ENCODE measurements at regions not wholly inside any gene's neighbourhood (a gene's known extent, or its start where the extent isn't known, plus 50 kb on each side); places are given as distances from the start of the nearest gene placed in this dataset.
"Not testable (repeated sequence)": the region's sequence is repeated elsewhere in the genome, so short reads cannot be mapped to it uniquely, and the experiment has no call there.

DNA sequence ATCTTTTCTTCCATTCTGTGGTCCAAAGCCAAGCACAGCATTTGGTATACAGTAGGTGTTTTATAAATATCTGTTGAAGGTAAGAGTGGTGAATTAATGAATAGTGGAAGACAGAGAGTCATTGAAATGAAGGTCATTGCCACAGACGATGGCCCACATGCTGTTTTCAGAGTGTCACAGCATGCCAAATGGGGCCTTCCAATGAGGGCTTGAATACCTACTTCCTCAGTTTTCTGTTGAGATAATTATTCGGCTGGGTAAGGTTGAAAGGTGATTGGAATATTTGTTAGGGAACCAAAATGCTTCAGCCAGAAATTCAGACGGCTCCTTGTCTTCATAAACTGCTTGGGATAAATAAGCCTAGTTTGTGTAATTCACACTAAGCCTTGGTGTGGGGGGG, 205.3 kb upstream of the TBL1XR1 start:
- DNase-seq (ENCODE audit: low read depth): no peak
- no peak overlapping the region for H3K4me3 ChIP-seq (ENCODE audit: low read length)
- TF ChIP-seq, protein P1, sequence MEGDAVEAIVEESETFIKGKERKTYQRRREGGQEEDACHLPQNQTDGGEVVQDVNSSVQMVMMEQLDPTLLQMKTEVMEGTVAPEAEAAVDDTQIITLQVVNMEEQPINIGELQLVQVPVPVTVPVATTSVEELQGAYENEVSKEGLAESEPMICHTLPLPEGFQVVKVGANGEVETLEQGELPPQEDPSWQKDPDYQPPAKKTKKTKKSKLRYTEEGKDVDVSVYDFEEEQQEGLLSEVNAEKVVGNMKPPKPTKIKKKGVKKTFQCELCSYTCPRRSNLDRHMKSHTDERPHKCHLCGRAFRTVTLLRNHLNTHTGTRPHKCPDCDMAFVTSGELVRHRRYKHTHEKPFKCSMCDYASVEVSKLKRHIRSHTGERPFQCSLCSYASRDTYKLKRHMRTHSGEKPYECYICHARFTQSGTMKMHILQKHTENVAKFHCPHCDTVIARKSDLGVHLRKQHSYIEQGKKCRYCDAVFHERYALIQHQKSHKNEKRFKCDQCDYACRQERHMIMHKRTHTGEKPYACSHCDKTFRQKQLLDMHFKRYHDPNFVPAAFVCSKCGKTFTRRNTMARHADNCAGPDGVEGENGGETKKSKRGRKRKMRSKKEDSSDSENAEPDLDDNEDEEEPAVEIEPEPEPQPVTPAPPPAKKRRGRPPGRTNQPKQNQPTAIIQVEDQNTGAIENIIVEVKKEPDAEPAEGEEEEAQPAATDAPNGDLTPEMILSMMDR (conservative IDR thresholded peaks at IDR 0.05; ENCODE audit: low read depth, low read length): no peak

DNA sequence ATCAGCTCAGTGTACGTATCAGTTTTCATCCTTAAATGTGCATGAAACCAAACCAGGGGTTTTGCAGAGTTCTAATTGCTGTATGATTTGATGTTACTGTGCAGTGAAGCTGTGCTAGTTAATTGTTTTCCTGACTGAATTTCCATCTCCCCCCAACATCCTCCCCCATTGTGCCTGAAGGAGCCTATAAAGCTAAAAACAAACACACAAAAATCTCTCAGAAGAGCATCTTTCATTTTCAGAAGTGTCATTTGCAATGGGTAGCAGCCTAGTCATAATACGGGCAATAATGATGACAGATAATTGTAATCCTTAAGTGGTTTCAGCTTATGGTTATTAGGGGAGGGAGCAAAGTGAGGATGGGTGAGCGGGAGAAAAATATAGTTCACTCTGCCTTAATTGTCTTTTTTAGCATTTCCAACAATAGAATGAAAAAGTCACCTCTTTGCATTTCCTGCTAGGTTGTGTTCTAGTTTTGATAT, 207.9 kb upstream of the TBL1XR1 start:
- no peak overlapping the region for H3K4me3 ChIP-seq (ENCODE audit: low read length)
- no peak for DNase-seq (ENCODE audit: low read depth)
- TF ChIP-seq, protein P1 (conservative IDR thresholded peaks at IDR 0.05; ENCODE audit: low read depth, low read length): no peak

DNA sequence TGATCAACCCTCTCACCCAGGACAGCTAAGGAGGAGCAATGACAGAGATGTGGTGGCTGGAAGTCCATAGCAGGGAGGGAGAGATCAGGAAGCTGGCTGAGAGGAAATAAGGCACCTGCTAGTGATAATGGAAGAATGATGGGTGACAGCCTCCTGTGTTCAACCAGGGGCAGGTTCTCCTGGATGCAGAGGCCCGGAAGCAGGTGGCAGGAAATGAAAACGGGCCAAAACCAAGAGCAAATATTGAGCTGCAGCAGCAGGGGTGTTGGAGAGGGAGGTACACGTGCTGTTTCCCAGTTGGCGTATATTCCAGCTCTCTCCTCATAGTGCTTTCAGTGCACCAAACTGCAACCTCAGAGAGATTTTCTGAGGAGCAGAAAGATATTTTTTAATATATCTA, 213.4 kb upstream of the TBL1XR1 start:
- DNase-seq (ENCODE audit: low read depth): no peak
- no peak overlapping the region for H3K4me3 ChIP-seq (ENCODE audit: low read length)
- TF ChIP-seq, protein P1 (conservative IDR thresholded peaks at IDR 0.05; ENCODE audit: low read depth, low read length): no peak

DNA sequence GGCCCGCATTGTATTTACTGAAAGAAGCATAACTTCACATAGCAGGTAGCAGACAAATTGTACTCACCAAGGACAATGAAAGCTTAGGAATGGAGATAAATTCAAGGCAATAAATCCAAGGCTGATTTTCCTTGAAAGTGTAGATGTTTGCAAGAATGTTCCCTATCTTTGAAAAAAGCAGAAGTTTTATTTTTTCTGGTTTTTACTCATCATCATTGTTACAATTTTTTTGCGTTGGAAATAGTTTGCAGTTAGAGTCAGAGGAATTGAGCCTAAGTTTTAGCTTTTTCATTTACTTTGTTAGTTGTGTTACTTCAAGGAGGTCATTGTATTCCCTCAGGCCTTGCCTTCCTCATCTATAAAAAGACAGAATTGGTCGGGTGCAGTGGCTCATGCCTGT, 213.9 kb upstream of the TBL1XR1 start:
- no peak overlapping the region for H3K4me3 ChIP-seq (ENCODE audit: low read length)
- TF ChIP-seq, protein P1 (conservative IDR thresholded peaks at IDR 0.05; ENCODE audit: low read depth, low read length): no peak
- no peak for DNase-seq (ENCODE audit: low read depth)

DNA sequence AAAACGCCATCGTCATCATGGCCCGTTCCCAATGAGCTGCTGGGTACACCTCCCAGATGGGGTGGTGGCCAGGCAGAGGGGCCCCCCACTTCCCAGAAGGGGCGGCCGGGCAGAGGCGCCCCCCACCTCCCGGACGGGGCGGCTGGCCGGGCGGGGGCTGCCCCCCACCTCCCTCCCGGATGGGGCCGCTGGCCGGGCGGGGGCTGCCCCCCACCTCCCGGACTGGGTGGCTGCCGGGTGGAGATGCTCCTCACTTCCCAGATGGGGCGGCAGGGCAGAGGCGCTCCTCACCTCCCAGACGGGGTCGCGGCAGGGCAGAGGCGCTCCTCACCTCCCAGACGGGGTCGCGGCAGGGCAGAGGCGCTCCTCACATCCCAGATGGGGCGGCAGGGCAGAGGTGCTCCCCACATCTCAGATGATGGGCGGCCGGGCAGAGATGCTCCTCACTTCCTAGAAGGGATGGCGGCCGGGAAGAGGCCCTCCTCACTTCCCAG, 215.4 kb upstream of the TBL1XR1 start:
- not testable (repeated sequence) for H3K4me3 ChIP-seq (ENCODE audit: low read length); DNase-seq (ENCODE audit: low read depth)

DNA sequence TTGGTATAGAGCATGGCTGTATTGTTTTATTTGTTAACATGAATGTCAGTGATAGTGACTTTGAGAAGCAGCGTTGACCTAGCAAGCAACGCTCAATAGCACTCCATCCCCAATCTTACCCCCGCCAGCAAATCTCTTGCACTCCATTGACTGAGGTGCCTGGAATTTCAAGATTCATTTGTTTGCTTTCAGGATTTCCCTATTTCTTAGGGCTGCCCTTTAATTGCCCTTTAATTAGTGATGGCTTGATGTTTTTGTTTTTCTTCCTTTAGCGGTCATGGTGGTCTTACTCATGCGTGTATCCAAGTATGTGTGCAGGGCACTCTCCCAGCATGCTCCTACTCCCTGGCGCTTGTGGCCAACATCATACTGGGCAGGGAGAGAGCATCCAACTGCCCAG, 216.8 kb upstream of the TBL1XR1 start:
- no peak for DNase-seq (ENCODE audit: low read depth)
- no peak overlapping the region for H3K4me3 ChIP-seq (ENCODE audit: low read length)
- TF ChIP-seq, protein P1 (conservative IDR thresholded peaks at IDR 0.05; ENCODE audit: low read depth, low read length): no peak

DNA sequence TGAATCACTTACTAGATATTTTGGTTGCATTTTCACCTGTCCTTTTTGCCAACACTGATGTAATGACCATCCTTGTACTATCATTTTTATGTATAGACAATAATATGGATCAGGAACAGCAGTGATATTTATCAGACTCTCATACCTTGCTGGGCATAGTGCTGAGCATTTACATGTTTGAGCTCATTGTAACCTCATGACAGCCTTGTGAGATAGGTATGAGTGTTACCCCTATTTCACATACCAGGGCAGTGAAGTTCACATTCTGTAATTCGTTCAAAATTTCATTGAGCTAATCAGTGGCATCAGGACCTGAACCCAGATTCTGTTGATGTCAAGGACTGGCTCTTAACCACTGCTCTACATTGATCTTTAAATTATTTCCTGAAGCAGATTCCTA, 221.5 kb upstream of the TBL1XR1 start:
- H3K4me3 ChIP-seq (ENCODE audit: low read length): no peak overlapping the region
- TF ChIP-seq, protein P1 (conservative IDR thresholded peaks at IDR 0.05; ENCODE audit: low read depth, low read length): no peak
- no peak for DNase-seq (ENCODE audit: low read depth)
